Thyroid gland (tissue), 4 donors: ENCODE measurements at regions not wholly inside any gene's neighbourhood (a gene's known extent, or its start where the extent isn't known, plus 50 kb on each side); places are given as distances from the start of the nearest gene placed in this dataset.

Experiments used
- DNase-seq, 2 donors: peaks; one replicate each; pipeline ENCODE4 v3.0.0-alpha.2; 2019
- H3K27ac ChIP-seq, 3 donors: fragments of 200-600 bp; sonication (generic); 1 replicate in 2 of 3; 2 replicates in 1 of 3; pipeline ENCODE4 v1.5.1; 2016 to 2019; ENCODE audit warnings: mild to moderate bottlenecking in 1 of 3, moderate library complexity in 1 of 3
- H3K27me3 ChIP-seq: fragments of 200-600 bp; sonication (generic); one replicate; pipeline ENCODE4 v1.5.1; 2019
- H3K36me3 ChIP-seq, 2 donors: fragments of 200-600 bp; sonication (generic); one replicate each; pipeline ENCODE4 v1.5.1; 2016 to 2019
- H3K4me1 ChIP-seq, 2 donors: fragments of 200-600 bp; sonication (generic); one replicate each; pipeline ENCODE4 v1.5.1; 2017 to 2019
- H3K4me3 ChIP-seq, 3 donors: fragments of 200-600 bp; sonication (generic); replicated peaks in 1 of 3; 1 replicate in 2 of 3; 2 replicates in 1 of 3; pipeline ENCODE4 v1.5.1; 2016; ENCODE audit warnings: mild to moderate bottlenecking in 1 of 3
- H3K9me3 ChIP-seq: fragments of 200-600 bp; sonication (generic); one replicate; pipeline ENCODE4 v1.5.1; 2017
- CTCF ChIP-seq, 6 experiments: fragments of 200-600 bp in 3 of 6; fragments of 450-650 bp in 3 of 6; sonication (generic) in 3 of 6; IDR thresholded peaks; one replicate each; pipeline ENCODE4 v1.5.1; 2016 to 2019; ENCODE audit warnings: antibody characterized with exemption in 6 of 6, mild to moderate bottlenecking in 2 of 6, inconsistent platforms in 1 of 6, moderate library complexity in 1 of 6
- POLR2A ChIP-seq, 2 donors: fragments of 450-650 bp; IDR thresholded peaks; one replicate each; pipeline ENCODE4 v1.6.1; 2017; ENCODE audit warnings: antibody characterized with exemption in 2 of 2, mild to moderate bottlenecking in 2 of 2, moderate library complexity in 1 of 2
- WGBS, 2 donors: methylation state at CpG; one replicate each; pipeline ENCODE4 v1.1.5; 2017; 5-methylcytosine and 5-hydroxymethylcytosine counted together
- intact Hi-C: fragments of 100-400 bp; cut with DNase I; formaldehyde crosslinking; loops from one replicate; pipeline ENCODE4 v1.15.1; 2023

- no peak for DNase-seq
- no peak overlapping the region for H3K27ac ChIP-seq
- H3K27me3 ChIP-seq: no peaks in the 10 kb centered on the region
- H3K4me1 ChIP-seq: no peaks in the 10 kb centered on the region
- no peaks in the 10 kb centered on the region for H3K9me3 ChIP-seq
- TF ChIP-seq POLR2A (IDR thresholded peaks at IDR 0.05) (no peak), CTCF (IDR thresholded peaks at IDR 0.05) (no peak)
- no peaks in the 10 kb centered on the region for H3K36me3 ChIP-seq
- no peak overlapping the region for H3K4me3 ChIP-seq
- WGBS, 2 donors: 86 to 88% methylated on average over 2 of the region's 2 CpGs
- intact Hi-C loops: no loop called here
Measured at GRCh38 chr5:145589063-145589462, 246.1 kb downstream of the PRELID2 start.

- intact Hi-C loops: no loop called here
- Histone ChIP-seq H3K27me3 (no peaks in the 10 kb centered on the region), H3K9me3 (no peaks in the 10 kb centered on the region), H3K4me3 (no peak overlapping the region), H3K36me3 (no peaks in the 10 kb centered on the region), H3K4me1 (no peaks in the 10 kb centered on the region), H3K27ac (no peak overlapping the region)
- TF ChIP-seq CTCF (IDR thresholded peaks at IDR 0.05) (no peak), POLR2A (IDR thresholded peaks at IDR 0.05) (no peak)
- no peak for DNase-seq
- 62 to 63% methylated on average over 2 of the region's 2 CpGs for WGBS, 2 donors
Measured at GRCh38 chr5:145588558-145588957, 246.6 kb downstream of the PRELID2 start.

- intact Hi-C loops: no loop called here
- no peak overlapping the region for H3K4me3 ChIP-seq
- 66 to 90% methylated on average over 4 of the region's 4 CpGs for WGBS, 2 donors
- TF ChIP-seq POLR2A (IDR thresholded peaks at IDR 0.05): no peak
- no peak for TF ChIP-seq CTCF (IDR thresholded peaks at IDR 0.05)
- H3K27ac ChIP-seq: no peak overlapping the region
- H3K9me3 ChIP-seq: no peaks in the 10 kb centered on the region
- H3K36me3 ChIP-seq: no peaks in the 10 kb centered on the region
- no peak for DNase-seq
- H3K4me1 ChIP-seq: no peaks in the 10 kb centered on the region
- no peaks in the 10 kb centered on the region for H3K27me3 ChIP-seq
Measured at GRCh38 chr5:145588113-145588512, 247.0 kb downstream of the PRELID2 start.

GRCh38 chr5:145587710-145588109 is 247.4 kb downstream of the PRELID2 start:
- no peak overlapping the region for H3K4me3 ChIP-seq

GRCh38 chr5:145587308-145587672 is 247.9 kb downstream of the PRELID2 start:
- H3K36me3 ChIP-seq: no peaks in the 10 kb centered on the region
- H3K4me1 ChIP-seq: no peaks in the 10 kb centered on the region
- WGBS, 2 donors: 91 to 96% methylated on average over 6 of the region's 6 CpGs
- H3K27me3 ChIP-seq: no peaks in the 10 kb centered on the region
- no peak for TF ChIP-seq POLR2A (IDR thresholded peaks at IDR 0.05)
- no peak for TF ChIP-seq CTCF (IDR thresholded peaks at IDR 0.05)
- intact Hi-C loops: no loop called here
- H3K9me3 ChIP-seq: no peaks in the 10 kb centered on the region
- no peak overlapping the region for H3K27ac ChIP-seq
- DNase-seq: no peak
- no peak overlapping the region for H3K4me3 ChIP-seq

More at GRCh38 chr5:145587710-145588109, 247.4 kb downstream of the PRELID2 start:
- 57 to 72% methylated on average over 1 of the region's 1 CpG for WGBS, 2 donors
- no peak for DNase-seq
- intact Hi-C loops: no loop called here
- no peaks in the 10 kb centered on the region for H3K4me1 ChIP-seq
- no peaks in the 10 kb centered on the region for H3K9me3 ChIP-seq
- TF ChIP-seq CTCF (IDR thresholded peaks at IDR 0.05) (no peak), POLR2A (IDR thresholded peaks at IDR 0.05) (no peak)
- no peak overlapping the region for H3K27ac ChIP-seq
- no peaks in the 10 kb centered on the region for H3K36me3 ChIP-seq
- H3K27me3 ChIP-seq: no peaks in the 10 kb centered on the region
